ENCODE measurements at regions not wholly inside any gene's neighbourhood (a gene's known extent, or its start where the extent isn't known, plus 50 kb on each side); places are given as distances from the start of the nearest gene placed in this dataset.

GRCh38 chr3:6112546-6112945 is 748.4 kb upstream of the GRM7 start:
- TF ChIP-seq CTCF (IDR thresholded peaks at IDR 0.05 in 8 of 11, conservative IDR thresholded peaks at IDR 0.05 in 3 of 11): no peak
- TF ChIP-seq POLR2A (IDR thresholded peaks at IDR 0.05): no peak

Data from spleen (tissue), 7 donors.